Right lung (tissue), 2 donors: ENCODE measurements at regions not wholly inside any gene's neighbourhood (a gene's known extent, or its start where the extent isn't known, plus 50 kb on each side); places are given as distances from the start of the nearest gene placed in this dataset.
"Not testable (repeated sequence)": the region's sequence is repeated elsewhere in the genome, so short reads cannot be mapped to it uniquely, and the experiment has no call there.

Source experiments
- DNase-seq, 2 donors: peaks; one replicate each; pipeline ENCODE4 v3.0.0-alpha.2; 2013

GRCh38 chr13:112223929-112224328 lies 152.2 kb upstream of the SPACA7 start:
- not testable (repeated sequence) for DNase-seq

GRCh38 chr13:112225429-112226090 lies 150.6 kb upstream of the SPACA7 start:
- DNase-seq, result no peak

GRCh38 chr13:112226320-112227002 lies 149.7 kb upstream of the SPACA7 start:
- no peak for DNase-seq

- no peak for DNase-seq
Measured at GRCh38 chr13:112227031-112227430, 149.1 kb upstream of the SPACA7 start.

- no peak for DNase-seq
Measured at GRCh38 chr13:112229445-112229844, 146.7 kb upstream of the SPACA7 start.

GRCh38 chr13:112229992-112230872 lies 145.9 kb upstream of the SPACA7 start:
- no peak for DNase-seq

GRCh38 chr13:112231451-112232083 lies 144.6 kb upstream of the SPACA7 start:
- no peak for DNase-seq

GRCh38 chr13:112233256-112233655 lies 142.9 kb upstream of the SPACA7 start:
- no peak for DNase-seq

- no peak for DNase-seq
Measured at GRCh38 chr13:112233716-112234115, 142.4 kb upstream of the SPACA7 start.

GRCh38 chr13:112234131-112234875 lies 141.9 kb upstream of the SPACA7 start:
- DNase-seq, result no peak

GRCh38 chr13:112236016-112236415 lies 140.1 kb upstream of the SPACA7 start:
- no peak for DNase-seq

- no peak for DNase-seq
Measured at GRCh38 chr13:112236539-112237197, 139.5 kb upstream of the SPACA7 start.

- DNase-seq, result no peak
Measured at GRCh38 chr13:112238436-112238995, 137.6 kb upstream of the SPACA7 start.

GRCh38 chr13:112240076-112240475 lies 136.1 kb upstream of the SPACA7 start:
- no peak for DNase-seq

- no peak for DNase-seq
Measured at GRCh38 chr13:112241288-112241687, 134.9 kb upstream of the SPACA7 start.

GRCh38 chr13:112242777-112243176 lies 133.4 kb upstream of the SPACA7 start:
- DNase-seq, result no peak

- DNase-seq, result no peak
Measured at GRCh38 chr13:112244061-112244460, 132.1 kb upstream of the SPACA7 start.

GRCh38 chr13:112244495-112245177 lies 131.5 kb upstream of the SPACA7 start:
- no peak for DNase-seq

GRCh38 chr13:112245179-112245724 lies 130.9 kb upstream of the SPACA7 start:
- no peak for DNase-seq

GRCh38 chr13:112245989-112246388 lies 130.2 kb upstream of the SPACA7 start:
- no peak for DNase-seq
